ENCODE measurements at regions not wholly inside any gene's neighbourhood (a gene's known extent, or its start where the extent isn't known, plus 50 kb on each side); places are given as distances from the start of the nearest gene placed in this dataset.

- TF ChIP-seq POLR2A (IDR thresholded peaks at IDR 0.05) (no peak), CTCF (IDR thresholded peaks at IDR 0.05 in 4 of 5, conservative IDR thresholded peaks at IDR 0.05 in 1 of 5) (no peak)
Measured at GRCh38 chr12:47548401-47548800, 157.4 kb downstream of the RPAP3 start.

All from gastrocnemius medialis (tissue), 4 donors.